ENCODE measurements at regions not wholly inside any gene's neighbourhood (a gene's known extent, or its start where the extent isn't known, plus 50 kb on each side); places are given as distances from the start of the nearest gene placed in this dataset.
"Not testable (repeated sequence)": the region's sequence is repeated elsewhere in the genome, so short reads cannot be mapped to it uniquely, and the experiment has no call there.

DNA sequence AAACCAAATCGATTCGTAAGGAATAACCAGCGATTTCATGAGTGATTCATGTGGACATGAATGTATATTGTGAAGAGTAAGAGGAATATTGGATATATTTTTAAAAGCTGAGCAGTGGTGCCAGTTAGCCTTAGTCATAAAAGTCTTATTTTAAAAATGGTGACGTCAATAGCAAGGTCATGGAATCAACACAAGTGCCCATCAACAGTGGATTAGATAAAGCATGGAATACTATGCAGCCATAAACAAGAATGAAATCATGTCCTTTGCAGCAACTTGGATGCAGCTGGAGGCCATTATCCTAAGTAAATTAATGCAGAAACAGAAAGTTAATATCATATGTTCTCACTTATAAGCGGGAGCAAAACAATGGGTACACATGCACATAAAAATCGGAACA, 89.0 kb upstream of the STOX2 start:
- no peak for DNase-seq (ENCODE audit: low read depth in 2 of 2)

DNA sequence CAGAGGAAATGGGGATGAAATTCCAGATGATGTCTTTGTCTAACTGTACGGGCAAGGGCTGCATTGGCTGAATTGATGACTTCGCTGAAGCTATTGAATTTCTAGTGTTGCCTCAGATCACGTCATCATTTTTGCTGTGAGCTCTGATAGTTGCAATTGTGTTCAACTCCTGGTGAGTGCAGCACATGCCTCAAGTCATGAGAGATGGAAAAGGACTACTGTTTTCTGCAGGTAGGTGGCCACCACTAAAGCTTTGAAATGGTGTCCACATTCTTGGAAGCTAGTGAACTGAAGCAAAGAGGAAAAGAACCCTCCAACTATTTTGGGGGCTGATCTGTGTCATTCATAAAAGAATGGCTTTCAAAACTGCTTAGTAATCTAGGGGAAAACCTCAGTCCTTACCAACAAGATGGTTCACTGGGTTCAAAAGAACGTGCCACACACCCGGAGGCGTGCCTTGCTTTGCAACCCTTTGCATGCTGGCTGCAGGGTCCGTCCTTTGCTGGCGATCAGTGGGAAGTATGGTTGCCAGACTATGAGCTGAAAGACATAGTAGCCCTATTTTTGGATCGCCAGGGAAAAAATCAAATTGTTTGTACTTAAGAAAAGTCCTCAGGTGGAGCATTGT, 88.1 kb upstream of the STOX2 start:
- no peak for DNase-seq (ENCODE audit: low read depth in 2 of 2)

GRCh38 chr4:183818591-183818990, 86.5 kb upstream of the STOX2 start:
- DNase-seq (ENCODE audit: low read depth in 2 of 2): not testable (repeated sequence)

DNA sequence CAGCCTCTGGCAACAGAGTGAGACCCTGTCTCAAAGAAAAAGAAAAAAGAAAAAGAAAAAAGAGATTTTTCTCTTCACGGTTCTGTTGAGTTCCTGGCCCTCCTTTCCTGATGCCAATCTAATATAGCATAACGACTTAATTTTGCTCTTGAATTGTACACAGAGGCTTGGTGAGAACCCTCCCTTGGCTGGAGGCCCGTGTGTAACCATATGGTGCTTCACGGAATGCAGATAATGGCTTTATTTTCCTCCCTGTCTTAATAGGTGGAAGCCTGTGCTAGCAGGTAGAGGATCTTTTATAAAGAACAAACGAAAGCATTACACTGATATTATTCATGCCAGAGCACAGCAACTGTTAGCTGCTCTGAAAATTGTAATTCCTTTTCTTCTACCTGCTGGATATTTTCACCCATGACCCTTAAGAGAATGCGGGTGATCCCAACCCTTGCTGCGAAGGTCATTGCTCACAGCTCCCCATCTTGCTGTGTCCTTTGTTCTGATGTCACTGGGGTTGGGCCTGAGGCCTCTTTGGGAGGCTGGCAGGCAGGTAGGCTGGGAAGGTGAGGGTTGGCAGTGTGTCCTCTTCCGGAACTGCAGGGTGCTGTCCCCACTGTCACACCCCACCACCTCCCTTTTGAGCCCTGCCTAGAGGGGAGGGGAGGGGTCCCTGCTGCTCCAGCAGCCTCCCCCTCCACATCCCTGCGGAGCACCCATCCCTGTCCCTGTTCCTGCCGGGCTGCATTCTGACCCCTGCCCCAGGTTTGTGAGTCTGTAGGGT, 83.8 kb upstream of the STOX2 start:
- no peak for DNase-seq (ENCODE audit: low read depth in 2 of 2)

DNA sequence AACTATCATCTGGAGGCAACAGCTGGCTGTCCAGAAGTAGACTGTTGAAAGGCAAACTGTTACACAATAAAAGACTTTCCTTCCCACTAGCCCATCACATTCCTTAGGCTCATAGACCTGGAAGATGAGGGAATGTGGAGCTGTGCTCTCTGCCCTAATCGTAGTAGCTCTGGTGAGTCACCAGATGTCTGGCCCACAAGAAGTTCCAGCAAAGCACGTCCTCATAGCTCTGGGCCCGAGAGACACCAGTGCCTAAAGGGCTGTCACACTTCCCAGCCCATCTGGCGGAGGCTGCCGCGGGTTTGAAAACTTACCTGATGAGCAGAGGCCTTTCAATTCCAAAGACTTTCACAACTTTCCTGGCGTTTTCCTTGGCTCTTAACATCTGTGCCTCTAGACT, 81.7 kb upstream of the STOX2 start:
- DNase-seq (ENCODE audit: low read depth in 2 of 2): no peak

DNA sequence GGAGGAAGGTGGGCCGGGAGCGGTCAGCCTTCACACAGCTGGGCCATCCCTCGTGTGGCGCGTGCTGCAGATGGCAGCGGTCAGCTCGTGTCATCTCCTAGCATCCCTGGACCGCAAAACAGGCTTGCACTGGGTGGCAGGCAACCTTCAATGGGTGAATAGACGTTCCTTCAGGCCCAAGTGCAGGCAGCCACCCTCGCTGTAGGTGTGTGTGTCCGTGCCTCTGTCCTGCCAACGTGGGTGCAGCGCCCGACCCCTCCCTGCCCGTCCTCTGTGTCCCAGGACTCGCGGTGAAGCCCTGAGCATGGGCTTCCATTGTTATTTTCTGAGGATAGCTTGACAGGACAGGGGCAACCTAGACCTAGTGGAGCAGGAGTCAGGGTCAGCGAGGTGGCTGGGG, 79.8 kb upstream of the STOX2 start:
- DNase-seq (ENCODE audit: low read depth in 2 of 2): no peak

GRCh38 chr4:183826461-183826860, 78.6 kb upstream of the STOX2 start:
- DNase-seq (ENCODE audit: low read depth in 2 of 2): no peak

GRCh38 chr4:183828125-183828524, 77.0 kb upstream of the STOX2 start:
- DNase-seq (ENCODE audit: low read depth in 2 of 2): no peak

- DNase-seq (ENCODE audit: low read depth in 2 of 2): no peak
These were observed 76.3 kb upstream of the STOX2 start for GRCh38 chr4:183828839-183829238.

DNA sequence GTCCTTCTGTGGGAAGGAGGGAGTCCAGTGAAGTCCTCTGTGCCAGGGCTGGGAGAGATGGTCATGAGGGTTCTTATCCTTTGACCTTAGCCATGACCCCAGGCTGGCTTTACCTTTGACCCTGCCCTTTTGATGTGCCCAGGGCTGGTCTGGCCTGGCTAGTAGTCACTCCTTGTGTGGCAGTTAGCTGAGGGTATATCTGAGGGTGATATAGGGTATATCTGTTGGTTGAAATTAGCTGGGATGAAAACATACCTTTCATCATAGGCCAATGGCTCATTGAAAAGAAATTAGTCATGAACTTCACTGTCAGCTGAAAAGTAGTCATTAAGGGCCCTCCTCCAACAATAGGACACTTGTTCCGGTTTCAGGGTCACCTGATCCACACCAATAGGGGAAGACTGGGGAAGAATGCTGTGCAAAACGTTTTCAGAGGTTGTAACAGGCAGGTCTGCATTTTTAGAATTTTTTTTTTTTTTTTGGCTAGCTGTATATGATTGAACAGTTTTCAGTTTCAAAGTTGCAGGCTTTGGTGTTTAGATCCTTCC, 74.6 kb upstream of the STOX2 start:
- DNase-seq (ENCODE audit: low read depth in 2 of 2): no peak

DNA sequence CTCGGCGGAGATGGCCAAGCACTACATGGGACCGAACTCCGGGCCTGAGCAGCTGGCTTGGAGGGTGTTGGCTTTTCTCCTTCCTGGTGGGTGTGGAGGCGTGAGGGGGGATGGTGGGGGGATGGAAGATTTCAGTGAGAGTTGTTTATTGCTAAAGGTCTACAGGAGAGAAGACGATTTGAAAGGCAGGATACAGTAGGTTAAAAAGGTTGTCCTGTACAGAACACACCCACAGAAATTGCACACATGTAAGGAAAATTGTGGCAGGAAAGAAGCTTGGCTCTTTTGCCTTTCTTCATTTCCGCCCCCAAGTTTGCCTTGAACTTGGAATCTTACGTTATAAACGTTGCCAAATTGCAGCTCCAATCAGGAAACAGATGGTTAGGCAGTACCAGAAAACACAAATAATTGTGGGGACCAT, 74.1 kb upstream of the STOX2 start:
- DNase-seq (ENCODE audit: low read depth in 2 of 2): no peak

DNA sequence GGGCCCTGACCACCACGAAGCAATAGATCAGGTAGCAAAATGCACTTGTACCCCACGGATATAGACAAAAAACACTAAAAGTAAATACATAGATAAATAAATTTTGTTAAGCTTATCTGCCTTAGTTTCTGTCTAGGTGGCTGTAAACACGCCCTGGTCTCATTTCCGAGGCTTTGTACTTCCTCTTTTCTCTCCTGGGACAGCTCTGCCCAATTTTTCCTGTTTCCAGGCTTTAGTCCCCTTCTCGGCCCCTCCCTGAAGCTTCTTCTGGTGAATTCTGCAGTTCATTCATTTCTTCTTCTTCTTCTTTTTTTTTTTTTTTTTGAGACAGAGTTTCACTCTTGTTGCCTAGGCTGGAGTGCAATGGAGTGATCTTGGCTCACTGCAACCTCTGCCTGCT, 73.4 kb upstream of the STOX2 start:
- DNase-seq (ENCODE audit: low read depth in 2 of 2): no peak

- DNase-seq (ENCODE audit: low read depth in 2 of 2): no peak
These were observed 72.2 kb upstream of the STOX2 start for GRCh38 chr4:183832776-183833450.

GRCh38 chr4:183834252-183834651, 70.9 kb upstream of the STOX2 start:
- no peak for DNase-seq (ENCODE audit: low read depth in 2 of 2)

GRCh38 chr4:183837222-183837621, 67.9 kb upstream of the STOX2 start:
- DNase-seq (ENCODE audit: low read depth in 2 of 2): no peak

- no peak for DNase-seq (ENCODE audit: low read depth in 2 of 2)
These were observed 66.0 kb upstream of the STOX2 start for GRCh38 chr4:183838987-183839712.

GRCh38 chr4:183840311-183840710, 64.8 kb upstream of the STOX2 start:
- DNase-seq (ENCODE audit: low read depth in 2 of 2): peak; percentile 26 to 39

GRCh38 chr4:183841001-183841400, 64.1 kb upstream of the STOX2 start:
- no peak for DNase-seq (ENCODE audit: low read depth in 2 of 2)

DNA sequence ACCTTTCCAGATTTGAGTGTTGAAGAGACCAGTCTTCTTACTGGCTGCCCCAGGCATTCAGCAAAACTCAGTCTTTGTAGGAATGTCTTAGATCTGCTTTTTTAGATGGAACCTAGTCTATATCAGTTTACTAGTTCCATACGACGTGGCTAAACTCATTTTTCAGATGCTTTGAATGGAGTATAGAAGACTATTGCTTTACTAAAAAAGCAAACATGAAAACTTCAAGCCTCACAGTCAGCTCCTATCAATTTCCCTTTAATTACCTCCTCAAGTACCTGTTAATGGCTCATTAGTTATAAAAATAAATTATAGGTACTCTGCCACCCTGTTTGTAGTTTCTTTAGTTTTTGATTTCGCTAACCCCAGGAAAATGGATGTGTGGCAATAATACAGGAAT, 63.0 kb upstream of the STOX2 start:
- DNase-seq (ENCODE audit: low read depth in 2 of 2): no peak

GRCh38 chr4:183843248-183843671, 61.8 kb upstream of the STOX2 start:
- no peak for DNase-seq (ENCODE audit: low read depth in 2 of 2)

- no peak for DNase-seq (ENCODE audit: low read depth in 2 of 2)
These were observed 58.2 kb upstream of the STOX2 start for GRCh38 chr4:183846951-183847350.

DNA sequence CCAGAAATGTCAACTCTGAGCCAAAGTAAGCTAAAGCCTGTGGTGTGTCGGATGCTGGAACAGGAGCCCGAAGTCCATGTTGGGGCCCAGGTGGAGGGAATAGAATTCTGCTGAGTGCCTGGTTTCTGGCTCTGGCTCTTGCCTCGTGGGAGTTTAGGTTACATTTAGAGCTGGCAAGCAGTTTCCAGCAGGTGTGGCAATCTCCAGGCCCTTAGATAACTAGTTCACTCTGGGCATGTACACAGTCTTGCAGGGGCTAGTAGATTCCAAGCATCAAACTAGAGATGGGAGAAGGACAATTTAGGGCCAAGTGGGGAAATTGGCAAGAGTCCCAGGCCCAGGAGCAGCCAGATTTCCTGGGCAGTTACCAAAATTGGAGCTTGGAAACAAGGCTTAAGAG, 56.3 kb upstream of the STOX2 start:
- DNase-seq (ENCODE audit: low read depth in 2 of 2): no peak
